Cardiac muscle cell (in vitro differentiated cells and primary cell): ENCODE measurements at regions not wholly inside any gene's neighbourhood (a gene's known extent, or its start where the extent isn't known, plus 50 kb on each side); places are given as distances from the start of the nearest gene placed in this dataset.

Source experiments
- DNase-seq, 2 donors: peaks; one replicate each; pipeline versions ENCODE4 v3.0.0 to v3.0.0-alpha.2; 2010 to 2017; ENCODE audit warnings: low read depth in 1 of 2, low spot score in 1 of 2
- H3K27ac ChIP-seq: fragments of 200-600 bp; sonication (generic); 2 replicates; pipeline ENCODE4 v1.5.1; 2016
- H3K27me3 ChIP-seq: fragments of 200-600 bp; sonication (generic); 2 replicates; pipeline ENCODE4 v1.6.0; 2016; ENCODE audit warnings: control low read depth
- H3K36me3 ChIP-seq: fragments of 200-600 bp; sonication (generic); 2 replicates; pipeline ENCODE4 v1.5.1; 2016; ENCODE audit warnings: control low read depth
- H3K4me1 ChIP-seq: fragments of 200-600 bp; sonication (generic); 2 replicates; pipeline ENCODE4 v1.8.1; 2017; ENCODE audit warnings: low read depth, mild to moderate bottlenecking, mixed run types
- H3K4me3 ChIP-seq: fragments of 200-600 bp; sonication (generic); 2 replicates; pipeline ENCODE4 v1.5.1; 2016; ENCODE audit warnings: mild to moderate bottlenecking
- H3K9me3 ChIP-seq: fragments of 200-600 bp; sonication (generic); 2 replicates; pipeline ENCODE4 v1.5.1; 2017; ENCODE audit warnings: low read depth, mild to moderate bottlenecking, control low read depth
- CTCF ChIP-seq: IDR thresholded peaks from 2 replicates; pipeline ENCODE4 v1.5.1; 2012; ENCODE audit warnings: low read depth, mild to moderate bottlenecking, low read length

GRCh38 chr19:34852669-34853068, 74.0 kb upstream of the ZNF30 start:
- no peak overlapping the region for H3K4me3 ChIP-seq
- H3K9me3 ChIP-seq: no peaks in the 10 kb centered on the region
- no peak overlapping the region for H3K27ac ChIP-seq
- H3K4me1 ChIP-seq: no peaks in the 10 kb centered on the region
- no peak for TF ChIP-seq CTCF
- no peaks in the 10 kb centered on the region for H3K27me3 ChIP-seq
- H3K36me3 ChIP-seq: no peaks in the 10 kb centered on the region
- no peak for DNase-seq

GRCh38 chr19:34851277-34851804, 75.4 kb upstream of the ZNF30 start:
- Histone ChIP-seq H3K27ac (no peak overlapping the region), H3K4me1 (no peaks in the 10 kb centered on the region), H3K27me3 (no peaks in the 10 kb centered on the region), H3K4me3 (no peak overlapping the region), H3K9me3 (no peaks in the 10 kb centered on the region), H3K36me3 (no peaks in the 10 kb centered on the region)
- no peak for DNase-seq
- TF ChIP-seq CTCF: no peak

- Histone ChIP-seq H3K27me3 (no peaks in the 10 kb centered on the region), H3K36me3 (no peaks in the 10 kb centered on the region), H3K4me1 (no peaks in the 10 kb centered on the region), H3K4me3 (no peak overlapping the region), H3K27ac (no peak overlapping the region), H3K9me3 (no peaks in the 10 kb centered on the region)
- DNase-seq: no peak
- no peak for TF ChIP-seq CTCF
These were observed 74.4 kb upstream of the ZNF599 start for GRCh38 chr19:34847393-34847792.

GRCh38 chr19:34844277-34844676, 71.3 kb upstream of the ZNF599 start:
- H3K4me1 ChIP-seq: no peaks in the 10 kb centered on the region
- no peaks in the 10 kb centered on the region for H3K36me3 ChIP-seq
- no peak overlapping the region for H3K4me3 ChIP-seq
- no peak for TF ChIP-seq CTCF
- H3K27me3 ChIP-seq: peaks cover 8% of the 10 kb centered on the region
- no peak for DNase-seq
- H3K27ac ChIP-seq: no peak overlapping the region
- no peaks in the 10 kb centered on the region for H3K9me3 ChIP-seq

GRCh38 chr19:34841780-34842179, 68.8 kb upstream of the ZNF599 start:
- TF ChIP-seq CTCF: no peak
- DNase-seq: no peak
- H3K4me1 ChIP-seq: no peaks in the 10 kb centered on the region

More at GRCh38 chr19:34841780-34842179, 68.8 kb upstream of the ZNF599 start:
- Histone ChIP-seq H3K36me3 (no peaks in the 10 kb centered on the region), H3K27me3 (peaks cover 17% of the 10 kb centered on the region), H3K27ac (no peak overlapping the region), H3K9me3 (no peaks in the 10 kb centered on the region), H3K4me3 (no peak overlapping the region)
